Stimulated activated CD4-positive, alpha-beta T cell treated with anti-CD3 and anti-CD28 coated beads, TNF-alpha, amount 100 ng/mL, for 48 hours (primary cell): ENCODE measurements at regions not wholly inside any gene's neighbourhood (a gene's known extent, or its start where the extent isn't known, plus 50 kb on each side); places are given as distances from the start of the nearest gene placed in this dataset.
"Not testable (repeated sequence)": the region's sequence is repeated elsewhere in the genome, so short reads cannot be mapped to it uniquely, and the experiment has no call there.

Source experiments
- DNase-seq, 3 donors: peaks; one replicate each; pipeline ENCODE4 v3.0.0-alpha.2; 2020; ENCODE audit warnings: low read depth in 3 of 3

- no peak for DNase-seq
These were observed 158.6 kb downstream of the SAMD5 start for GRCh38 chr6:147667082-147667481.

GRCh38 chr6:147674099-147674498 is 165.6 kb downstream of the SAMD5 start:
- DNase-seq: no peak

GRCh38 chr6:147674794-147675193 is 166.3 kb downstream of the SAMD5 start:
- DNase-seq: no peak

GRCh38 chr6:147675281-147675680 is 166.8 kb downstream of the SAMD5 start:
- no peak for DNase-seq

GRCh38 chr6:147676495-147677199 is 168.2 kb downstream of the SAMD5 start:
- no peak for DNase-seq

- DNase-seq: no peak
These were observed 169.2 kb downstream of the SAMD5 start for GRCh38 chr6:147677647-147678046.

- no peak for DNase-seq
These were observed 169.8 kb downstream of the SAMD5 start for GRCh38 chr6:147678253-147678652.

- no peak for DNase-seq
These were observed 176.4 kb downstream of the SAMD5 start for GRCh38 chr6:147684906-147685305.

- DNase-seq: no peak
These were observed 180.9 kb downstream of the SAMD5 start for GRCh38 chr6:147689398-147689797.

GRCh38 chr6:147691446-147691845 is 183.0 kb downstream of the SAMD5 start:
- DNase-seq: no peak

- DNase-seq: no peak
These were observed 184.7 kb downstream of the SAMD5 start for GRCh38 chr6:147693181-147693580.

- DNase-seq: not testable (repeated sequence)
These were observed 186.1 kb downstream of the SAMD5 start for GRCh38 chr6:147694556-147694955.

- DNase-seq: no peak
These were observed 187.3 kb downstream of the SAMD5 start for GRCh38 chr6:147695819-147696218.

GRCh38 chr6:147699140-147699539 is 190.7 kb downstream of the SAMD5 start:
- DNase-seq: no peak

GRCh38 chr6:147699637-147700036 is 191.1 kb downstream of the SAMD5 start:
- no peak for DNase-seq

- DNase-seq: no peak
These were observed 192.1 kb downstream of the SAMD5 start for GRCh38 chr6:147700436-147701209.

GRCh38 chr6:147704691-147705090 is 196.2 kb downstream of the SAMD5 start:
- no peak for DNase-seq

- no peak for DNase-seq
These were observed 199.0 kb downstream of the SAMD5 start for GRCh38 chr6:147707524-147707923.

GRCh38 chr6:147708170-147708569 is 199.7 kb downstream of the SAMD5 start:
- no peak for DNase-seq

GRCh38 chr6:147709396-147710272 is 201.1 kb downstream of the SAMD5 start:
- no peak for DNase-seq

GRCh38 chr6:147710890-147711289 is 202.4 kb downstream of the SAMD5 start:
- no peak for DNase-seq

GRCh38 chr6:147711476-147711875 is 203.0 kb downstream of the SAMD5 start:
- DNase-seq: no peak
